ENCODE measurements at regions not wholly inside any gene's neighbourhood (a gene's known extent, or its start where the extent isn't known, plus 50 kb on each side); places are given as distances from the start of the nearest gene placed in this dataset.

- no peak for TF ChIP-seq CTCF (IDR thresholded peaks at IDR 0.05)
- TF ChIP-seq POLR2A (IDR thresholded peaks at IDR 0.05): no peak
Observed at GRCh38 chr12:74481078-74481477, 56.6 kb upstream of the ATXN7L3B start.

Measured in testis (tissue), 2 donors.